ENCODE measurements at regions not wholly inside any gene's neighbourhood (a gene's known extent, or its start where the extent isn't known, plus 50 kb on each side); places are given as distances from the start of the nearest gene placed in this dataset.

- no peak for DNase-seq (ENCODE audit: low read depth)
These were observed 149.7 kb upstream of the HS6ST1 start for GRCh38 chr2:128468186-128468920.

- peak; percentile 15 for DNase-seq (ENCODE audit: low read depth)
These were observed 150.5 kb upstream of the HS6ST1 start for GRCh38 chr2:128469203-128469602.

GRCh38 chr2:128469875-128470274 is 151.2 kb upstream of the HS6ST1 start:
- no peak for DNase-seq (ENCODE audit: low read depth)

DNA sequence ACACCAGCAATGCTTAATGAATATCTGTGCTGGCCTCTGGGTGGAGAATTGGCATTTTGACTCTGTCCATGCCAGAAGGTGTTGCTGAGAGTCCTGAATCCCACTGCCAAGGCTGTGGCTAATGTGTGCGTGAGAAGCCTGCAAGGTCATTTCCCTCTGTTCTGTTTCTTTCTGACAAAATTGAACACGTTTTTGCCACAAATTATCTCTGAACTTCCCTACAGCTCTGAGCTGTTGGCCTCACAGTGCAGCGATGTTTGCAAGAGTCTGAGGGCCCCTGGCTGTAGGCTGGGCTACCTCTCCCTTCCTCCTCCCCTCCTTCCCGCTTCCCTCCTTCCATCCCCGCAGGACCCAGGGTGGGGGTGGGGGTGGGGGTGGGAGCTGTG is 154.1 kb upstream of the HS6ST1 start:
- no peak for DNase-seq (ENCODE audit: low read depth)

DNA sequence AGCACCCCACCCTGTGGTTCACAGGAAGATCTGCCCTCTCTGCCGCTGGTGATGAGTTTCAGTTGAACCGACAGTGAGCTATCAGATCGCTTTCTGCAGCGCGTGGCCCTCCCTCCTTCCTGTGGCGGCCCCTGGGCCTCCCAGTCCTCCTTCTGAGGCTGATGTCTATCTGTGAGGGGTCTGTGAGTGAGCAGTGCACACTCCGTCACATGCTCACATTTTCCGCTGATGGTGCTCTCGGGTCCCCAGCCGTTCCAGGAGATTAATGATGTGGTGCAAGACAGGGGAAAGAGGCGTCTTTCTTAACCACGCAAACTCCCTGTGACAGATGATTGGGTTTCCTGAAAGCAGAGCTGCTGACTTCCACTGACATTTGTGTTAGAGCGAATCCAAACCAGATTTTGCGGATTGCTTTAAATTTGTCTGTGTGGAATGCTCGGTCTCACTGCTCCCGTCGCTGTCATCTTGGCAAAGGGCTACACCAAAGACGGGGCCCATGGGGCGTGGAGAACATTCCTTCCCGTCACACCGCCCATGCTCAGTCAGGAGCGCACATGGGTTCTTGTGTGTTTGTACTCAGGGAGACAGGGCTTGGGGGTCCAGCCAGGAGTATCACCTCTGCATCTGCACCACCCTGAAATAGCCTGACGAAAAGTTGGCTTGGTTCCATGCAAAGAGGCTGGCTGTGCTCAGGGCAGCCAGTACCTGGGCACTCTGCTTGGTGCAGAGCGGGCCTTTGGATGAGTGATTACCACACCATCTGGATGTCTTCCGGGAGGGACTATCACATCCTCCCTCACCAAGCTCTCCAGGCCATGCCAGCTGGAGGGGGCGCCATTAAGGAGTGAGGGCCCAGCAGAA is 154.7 kb upstream of the HS6ST1 start:
- no peak for DNase-seq (ENCODE audit: low read depth)

DNA sequence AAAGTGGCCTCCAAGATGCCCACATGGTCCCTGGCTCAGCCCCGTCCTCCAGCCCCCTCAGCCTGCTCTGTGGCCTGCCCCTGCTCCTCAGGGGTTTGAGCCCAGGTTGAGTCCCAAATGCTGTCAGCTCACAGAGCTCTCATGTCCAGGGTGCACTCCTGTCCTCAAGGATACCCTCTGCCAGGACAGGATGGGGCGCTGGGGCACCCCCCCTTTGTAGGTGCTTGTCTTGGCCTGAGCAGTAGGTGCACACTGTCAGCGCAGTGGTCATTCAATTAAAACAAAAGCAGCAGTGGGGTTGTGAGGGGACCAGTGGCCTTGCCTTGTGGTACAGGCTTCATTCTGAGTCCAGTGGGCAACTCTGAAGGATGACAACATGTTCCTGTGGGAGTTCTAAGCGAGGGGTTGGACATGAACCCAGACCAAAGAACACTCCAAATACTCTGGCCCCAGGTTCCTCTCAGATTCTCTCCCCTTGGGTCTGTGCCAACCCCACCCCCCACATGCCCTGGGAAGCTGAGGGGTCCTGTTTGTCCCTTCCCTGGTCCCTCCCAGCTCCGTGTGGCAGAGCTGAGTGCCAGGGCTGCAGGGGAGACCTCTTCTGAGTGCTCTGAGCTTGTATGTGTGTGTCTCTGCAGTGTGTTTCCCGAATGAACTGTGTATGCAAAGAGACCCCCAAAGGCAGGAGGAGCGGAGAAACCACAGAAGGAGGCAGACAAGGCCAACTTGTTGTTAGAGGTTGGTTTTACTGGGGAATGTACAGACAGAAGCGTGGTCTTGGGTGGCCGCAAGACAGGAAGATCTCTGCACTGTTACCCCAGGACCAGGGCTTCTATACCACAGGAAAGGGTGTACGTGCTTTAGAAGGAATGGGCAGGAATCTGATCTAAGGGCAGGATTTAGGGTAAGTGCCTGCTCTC is 155.6 kb upstream of the HS6ST1 start:
- DNase-seq (ENCODE audit: low read depth): no peak

GRCh38 chr2:128474962-128475361 is 156.3 kb upstream of the HS6ST1 start:
- no peak for DNase-seq (ENCODE audit: low read depth)

DNA sequence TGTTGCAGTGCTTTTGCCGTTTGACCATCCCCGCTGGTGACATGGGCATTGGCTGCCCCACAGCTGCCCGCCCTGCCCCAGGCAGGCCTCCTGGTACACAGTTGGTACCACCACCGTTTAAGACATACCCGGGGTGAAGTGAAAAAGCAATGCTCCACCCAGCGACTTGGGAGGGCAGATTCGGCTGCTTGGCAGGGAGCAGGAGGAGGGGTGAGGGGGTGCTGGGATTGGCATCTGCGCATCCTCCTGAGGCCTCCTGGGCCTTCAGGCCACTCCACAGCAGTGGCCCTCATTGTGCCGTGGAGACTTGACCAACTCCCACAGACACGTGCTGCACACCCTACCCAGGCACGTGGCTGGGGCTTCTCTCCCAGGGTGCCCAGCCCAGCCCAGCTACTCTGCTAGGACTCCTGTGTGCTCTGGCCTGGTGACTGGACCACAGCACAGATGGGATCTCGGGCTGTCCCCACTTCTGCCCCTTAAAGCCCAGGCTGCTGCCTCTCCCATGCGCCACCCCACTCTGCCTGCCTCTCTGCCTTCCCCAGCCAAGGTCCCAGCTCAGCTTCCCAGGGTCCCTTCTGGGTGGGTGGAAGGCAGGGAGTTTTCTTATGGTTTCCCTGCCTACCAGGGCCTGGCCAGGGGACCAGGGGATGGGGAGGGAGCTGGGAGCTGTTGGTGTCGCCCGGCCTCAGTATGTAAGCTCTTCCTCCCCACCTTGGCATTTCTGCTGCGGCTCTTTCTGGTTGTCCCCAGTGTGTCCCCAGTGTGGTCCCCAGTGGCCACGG is 157.0 kb upstream of the HS6ST1 start:
- no peak for DNase-seq (ENCODE audit: low read depth)

- no peak for DNase-seq (ENCODE audit: low read depth)
These were observed 158.6 kb upstream of the HS6ST1 start for GRCh38 chr2:128477026-128477820.

- no peak for DNase-seq (ENCODE audit: low read depth)
These were observed 159.2 kb upstream of the HS6ST1 start for GRCh38 chr2:128477891-128478290.

- DNase-seq (ENCODE audit: low read depth): no peak
These were observed 167.3 kb upstream of the HS6ST1 start for GRCh38 chr2:128485761-128486639.

- no peak for DNase-seq (ENCODE audit: low read depth)
These were observed 168.1 kb upstream of the HS6ST1 start for GRCh38 chr2:128486640-128487375.

GRCh38 chr2:128487650-128488387 is 169.2 kb upstream of the HS6ST1 start:
- DNase-seq (ENCODE audit: low read depth): no peak

DNA sequence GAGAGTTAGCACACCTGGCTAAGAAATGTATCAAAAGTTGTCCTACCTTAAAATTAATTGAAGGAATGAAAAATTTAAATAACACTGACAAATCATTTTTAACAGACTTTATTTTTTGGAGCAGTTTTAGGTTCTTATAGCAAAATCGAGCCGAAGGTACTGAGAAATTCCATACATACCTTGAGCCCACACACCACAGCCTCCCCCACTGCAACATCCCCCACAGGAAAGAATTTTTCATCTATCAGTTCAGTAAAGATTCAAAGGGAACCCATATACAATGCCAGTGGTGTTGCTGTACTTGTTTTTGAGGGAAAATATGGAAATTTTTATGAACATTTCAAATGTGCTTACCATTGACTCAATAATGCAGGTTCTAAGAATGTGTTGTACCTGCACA is 169.8 kb upstream of the HS6ST1 start:
- no peak for DNase-seq (ENCODE audit: low read depth)

DNA sequence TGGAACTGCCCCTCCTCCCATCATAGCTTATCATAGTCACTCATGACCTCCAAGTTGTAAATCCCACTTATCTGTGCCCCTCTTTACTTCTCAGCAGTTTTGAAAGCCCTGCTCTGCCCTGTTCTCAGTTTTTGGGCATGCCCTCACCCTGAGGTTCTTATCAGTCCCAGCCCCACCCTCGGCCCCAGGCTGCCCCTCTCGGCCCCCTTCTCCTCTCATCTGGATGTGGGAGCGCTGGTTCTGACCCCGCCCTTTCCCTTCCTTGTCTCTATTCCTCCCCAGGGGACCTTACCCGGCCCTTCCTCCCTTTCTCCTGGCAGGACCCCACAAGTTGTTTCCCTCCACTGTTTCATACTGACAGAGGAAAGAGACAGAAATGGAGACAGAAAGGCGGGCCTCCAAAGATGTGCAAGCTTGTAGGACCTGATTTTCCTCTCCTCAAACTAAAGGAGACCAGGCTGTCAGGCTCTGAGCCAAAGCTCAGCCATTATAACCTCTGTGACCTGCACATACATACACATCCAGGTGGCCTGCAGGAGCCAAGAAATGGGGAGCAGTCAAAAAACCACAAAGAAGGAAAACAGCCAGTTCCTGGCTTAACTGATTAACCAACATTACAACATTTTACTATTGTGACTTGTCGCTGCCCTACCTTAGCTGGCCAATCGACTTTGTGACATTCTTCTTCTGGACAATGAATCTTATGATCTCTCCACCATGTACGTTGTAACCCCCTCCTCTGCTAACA is 171.0 kb upstream of the HS6ST1 start:
- DNase-seq (ENCODE audit: low read depth): no peak

GRCh38 chr2:128490321-128490720 is 171.7 kb upstream of the HS6ST1 start:
- DNase-seq (ENCODE audit: low read depth): no peak

Data from HT1080 (cell line).